VCaP (cell line): ENCODE measurements at regions not wholly inside any gene's neighbourhood (a gene's known extent, or its start where the extent isn't known, plus 50 kb on each side); places are given as distances from the start of the nearest gene placed in this dataset.

Experiments
- H3K27ac ChIP-seq: fragments of 450-650 bp; 2 replicates; pipeline ENCODE4 v1.5.1; 2017
- TF ChIP-seq, protein P1 (sequence below): fragments of 450-650 bp; conservative IDR thresholded peaks from 2 replicates; pipeline ENCODE4 v1.5.1; 2017; ENCODE audit warnings: mild to moderate bottlenecking, moderate library complexity

DNA sequence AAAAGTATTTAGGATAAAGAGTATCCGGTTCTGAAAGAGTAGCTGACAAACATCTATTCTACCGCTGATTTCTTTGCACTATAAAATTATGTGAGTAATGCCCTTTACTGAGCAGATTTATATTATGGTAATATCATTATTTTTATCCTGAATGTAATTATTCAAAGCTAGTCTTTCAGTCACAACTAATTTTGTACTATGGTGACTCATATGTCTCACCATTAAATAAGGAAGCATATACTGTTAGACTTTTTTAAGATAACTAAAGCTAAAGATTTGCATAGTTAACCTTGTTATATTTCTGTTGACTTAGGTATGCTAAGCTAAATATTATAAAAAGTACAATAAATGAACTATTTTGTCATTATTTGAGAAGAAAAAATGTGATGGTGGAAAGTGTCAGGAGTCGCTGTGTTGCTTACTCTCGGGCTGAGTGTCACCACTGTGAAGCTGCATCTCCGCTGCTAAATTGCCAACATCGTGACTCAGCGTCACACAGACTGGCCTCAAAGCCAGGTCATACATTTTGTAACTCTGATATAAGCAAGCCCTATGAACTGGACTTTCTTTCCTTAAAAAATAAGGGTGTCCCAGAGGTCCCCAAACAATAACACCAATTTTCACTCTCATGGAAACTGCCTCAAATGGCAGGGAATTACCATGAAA lies 69.1 kb upstream of the SSTR1 start:
- TF ChIP-seq, protein P1, sequence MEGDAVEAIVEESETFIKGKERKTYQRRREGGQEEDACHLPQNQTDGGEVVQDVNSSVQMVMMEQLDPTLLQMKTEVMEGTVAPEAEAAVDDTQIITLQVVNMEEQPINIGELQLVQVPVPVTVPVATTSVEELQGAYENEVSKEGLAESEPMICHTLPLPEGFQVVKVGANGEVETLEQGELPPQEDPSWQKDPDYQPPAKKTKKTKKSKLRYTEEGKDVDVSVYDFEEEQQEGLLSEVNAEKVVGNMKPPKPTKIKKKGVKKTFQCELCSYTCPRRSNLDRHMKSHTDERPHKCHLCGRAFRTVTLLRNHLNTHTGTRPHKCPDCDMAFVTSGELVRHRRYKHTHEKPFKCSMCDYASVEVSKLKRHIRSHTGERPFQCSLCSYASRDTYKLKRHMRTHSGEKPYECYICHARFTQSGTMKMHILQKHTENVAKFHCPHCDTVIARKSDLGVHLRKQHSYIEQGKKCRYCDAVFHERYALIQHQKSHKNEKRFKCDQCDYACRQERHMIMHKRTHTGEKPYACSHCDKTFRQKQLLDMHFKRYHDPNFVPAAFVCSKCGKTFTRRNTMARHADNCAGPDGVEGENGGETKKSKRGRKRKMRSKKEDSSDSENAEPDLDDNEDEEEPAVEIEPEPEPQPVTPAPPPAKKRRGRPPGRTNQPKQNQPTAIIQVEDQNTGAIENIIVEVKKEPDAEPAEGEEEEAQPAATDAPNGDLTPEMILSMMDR: no peak
- H3K27ac ChIP-seq: no peak overlapping the region

DNA sequence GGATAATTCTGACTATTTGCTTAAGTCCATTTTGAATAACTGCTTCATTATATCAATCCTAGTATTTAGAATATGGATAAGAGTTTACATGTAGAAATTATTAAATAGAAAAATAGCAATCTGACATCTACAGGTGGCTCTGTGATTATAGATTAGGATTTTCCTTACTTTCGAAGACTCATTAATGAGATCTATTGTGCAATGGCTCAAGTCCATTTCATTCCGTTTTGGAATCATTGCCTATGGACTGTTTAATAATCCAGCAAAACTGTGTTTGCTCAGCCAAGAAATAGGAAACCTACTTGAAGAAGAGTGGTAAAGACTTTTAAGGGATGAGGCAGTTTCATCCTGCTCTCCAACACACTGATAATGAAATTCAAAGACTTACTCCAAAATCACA lies 67.8 kb upstream of the SSTR1 start:
- TF ChIP-seq, protein P1: no peak
- H3K27ac ChIP-seq: no peak overlapping the region

DNA sequence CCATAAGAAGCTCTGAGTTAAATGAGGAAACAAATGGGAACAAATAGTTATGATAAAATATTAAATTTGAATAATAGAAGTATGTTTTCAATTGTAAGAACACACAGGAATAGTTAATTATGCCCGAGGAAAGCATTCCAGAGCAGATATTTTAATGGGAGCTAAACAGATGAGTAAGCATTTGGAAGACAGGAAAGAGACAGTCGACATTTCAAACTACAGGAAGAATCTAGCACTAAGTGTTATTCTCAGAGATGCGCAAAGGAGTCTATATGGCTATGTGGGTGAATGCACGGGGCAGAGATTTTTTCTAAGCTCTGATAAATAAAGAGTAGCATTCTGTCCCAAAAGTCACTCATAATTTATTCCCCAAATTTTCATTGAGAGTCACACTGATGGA lies 64.5 kb upstream of the SSTR1 start:
- H3K27ac ChIP-seq: no peak overlapping the region
- TF ChIP-seq, protein P1: no peak

DNA sequence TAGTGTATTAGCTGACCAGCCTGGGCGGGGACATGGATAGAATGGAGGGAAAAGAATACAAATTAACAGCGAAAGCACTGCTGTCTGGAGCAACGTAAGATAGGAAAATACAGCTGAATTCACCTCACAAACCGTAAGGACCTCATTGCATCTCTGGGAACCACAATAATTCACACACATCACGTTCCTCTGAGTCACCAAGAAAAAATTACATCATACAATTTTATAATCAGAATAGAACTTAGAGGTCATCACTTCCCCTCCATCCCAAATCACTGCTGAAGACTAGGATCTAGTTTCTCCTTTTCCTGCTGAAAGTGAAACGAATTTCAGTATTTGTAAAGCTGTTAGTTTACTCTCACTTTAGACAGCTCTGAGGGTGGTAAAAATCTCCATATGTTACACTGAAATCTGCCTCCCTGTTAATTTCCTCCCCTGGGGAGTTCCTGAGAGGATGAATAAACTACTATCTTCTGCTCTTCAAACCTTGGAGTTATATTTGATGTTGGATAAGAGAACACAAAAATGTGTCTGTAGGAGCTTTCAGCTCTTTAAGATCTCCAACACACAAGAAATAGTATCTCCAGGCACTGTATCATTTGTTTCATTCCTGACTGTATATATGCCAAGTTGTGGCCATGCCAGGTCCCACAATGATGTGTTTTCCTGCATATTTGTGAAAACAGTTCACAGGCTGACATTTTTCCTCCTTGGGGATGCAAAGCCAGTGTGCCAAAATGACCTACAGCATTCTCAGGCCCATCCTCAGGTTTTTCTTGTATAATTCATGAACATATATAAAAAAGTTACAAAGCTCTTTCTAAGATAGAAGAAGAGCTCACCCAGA lies 63.8 kb upstream of the SSTR1 start:
- TF ChIP-seq, protein P1: no peak

DNA sequence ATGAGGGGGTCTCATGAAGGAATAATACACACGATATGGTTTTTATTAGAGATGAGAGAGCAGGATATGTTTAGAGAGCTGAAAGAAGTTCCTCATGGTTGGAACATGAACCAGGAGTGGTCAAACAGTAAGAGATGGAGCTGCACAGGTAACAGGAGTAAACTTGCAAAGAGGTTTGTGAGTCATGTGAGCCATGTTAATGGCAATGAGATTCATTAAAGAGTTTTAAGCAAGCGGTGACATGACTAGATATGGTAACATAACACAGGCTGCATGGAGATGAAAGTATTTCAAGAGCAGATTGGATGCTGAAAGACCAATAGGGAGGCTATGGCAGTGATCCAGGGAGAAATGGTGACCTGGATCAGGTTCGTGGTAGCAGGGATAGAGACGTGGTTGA lies 62.6 kb upstream of the SSTR1 start:
- TF ChIP-seq, protein P1: no peak
- no peak overlapping the region for H3K27ac ChIP-seq

More for the DNA sequence above, 63.8 kb upstream of the SSTR1 start:
- no peak overlapping the region for H3K27ac ChIP-seq

DNA sequence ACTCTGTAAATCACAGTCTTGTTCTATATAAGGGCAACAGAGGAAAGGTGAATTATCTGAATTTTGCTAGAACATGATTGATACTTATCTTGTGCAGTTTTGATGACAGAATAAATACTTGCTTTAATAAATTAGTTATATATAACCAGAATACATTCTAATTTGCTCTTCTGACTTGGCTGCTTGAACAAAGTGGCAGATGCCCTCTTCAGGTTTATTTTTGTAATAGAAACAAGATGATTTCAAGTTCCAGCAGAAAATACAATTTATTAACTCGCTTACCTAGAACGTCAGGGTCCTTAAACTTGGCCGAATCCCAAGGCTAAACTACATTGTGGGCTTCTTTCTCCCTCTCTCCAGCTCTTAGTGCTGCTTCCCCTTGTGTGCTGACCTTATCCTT lies 57.6 kb upstream of the SSTR1 start:
- H3K27ac ChIP-seq: no peak overlapping the region
- TF ChIP-seq, protein P1: no peak
